Astrocyte (in vitro differentiated cells and primary cell): ENCODE measurements at regions not wholly inside any gene's neighbourhood (a gene's known extent, or its start where the extent isn't known, plus 50 kb on each side); places are given as distances from the start of the nearest gene placed in this dataset.

Source experiments
- CTCF ChIP-seq: IDR thresholded peaks from 2 replicates; pipeline ENCODE4 v1.5.1; 2011; ENCODE audit warnings: low read depth, mild to moderate bottlenecking, inconsistent platforms, low read length, moderate library complexity; ENCODE audit not compliant: insufficient read depth
- EZH2 ChIP-seq: IDR thresholded peaks from 2 replicates; pipeline ENCODE4 v1.6.1; 2012; ENCODE audit warnings: mild to moderate bottlenecking, low read length, inconsistent platforms; ENCODE audit not compliant: insufficient read depth

GRCh38 chr12:17388679-17389078 lies 701.3 kb downstream of the RERGL start:
- no peak for TF ChIP-seq EZH2
- no peak for TF ChIP-seq CTCF
